ENCODE measurements at regions not wholly inside any gene's neighbourhood (a gene's known extent, or its start where the extent isn't known, plus 50 kb on each side); places are given as distances from the start of the nearest gene placed in this dataset.

DNA sequence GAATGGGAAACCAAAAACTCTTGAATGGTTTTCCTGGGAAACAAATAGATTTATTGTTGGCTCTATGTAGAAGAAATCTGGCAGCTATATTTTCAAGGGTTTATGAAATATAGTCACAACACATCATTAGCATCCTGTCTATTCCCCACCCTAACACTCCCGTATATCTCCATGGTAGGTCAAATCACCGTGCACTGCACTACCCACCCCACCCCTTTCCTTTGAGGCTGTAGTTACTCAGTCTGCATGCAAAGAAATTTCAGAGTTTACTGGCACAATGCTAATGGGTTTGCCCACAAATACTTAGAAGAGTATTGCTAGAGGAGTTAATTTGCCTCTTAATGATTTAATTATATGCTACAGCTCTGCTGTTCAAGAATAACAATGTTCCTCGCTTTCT, 329.1 kb upstream of the TSHZ2 start:
- no peak for DNase-seq
- H3K9me3 Mint-ChIP-seq, result peaks cover 44% of the 10 kb centered on the region
- no peak overlapping the region for H3K4me3 Mint-ChIP-seq
- no peak overlapping the region for H3K27ac Mint-ChIP-seq
- no peak for TF ChIP-seq CTCF (IDR thresholded peaks at IDR 0.05)
- H3K27me3 Mint-ChIP-seq (ENCODE audit: insufficient read depth), result no peaks in the 10 kb centered on the region
- H3K4me1 Mint-ChIP-seq (ENCODE audit: low read depth), result no peaks in the 10 kb centered on the region
- H3K36me3 Mint-ChIP-seq (ENCODE audit: low read depth), result no peaks in the 10 kb centered on the region

DNA sequence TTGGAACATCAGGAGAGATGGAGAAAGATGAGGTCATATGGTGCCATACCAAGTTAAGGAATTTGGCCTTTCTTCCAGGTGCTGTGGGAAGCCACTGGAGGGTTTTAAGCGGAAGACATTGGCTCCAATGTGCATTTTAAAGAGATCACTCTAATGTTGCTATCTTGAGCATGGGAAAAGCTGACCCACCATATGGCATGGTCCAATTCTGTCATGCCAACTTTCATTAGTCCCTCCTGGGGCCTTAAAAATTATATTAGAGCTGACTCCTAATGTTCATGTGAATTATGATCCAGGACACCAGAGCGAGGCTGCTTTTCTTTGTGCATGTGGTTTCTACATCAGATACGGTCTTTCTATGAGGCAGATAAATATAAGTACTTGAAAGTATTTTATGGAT, 335.0 kb upstream of the TSHZ2 start:
- no peak for DNase-seq
- peaks cover 24% of the 10 kb centered on the region; the same call in 1 of the 2 replicates for H3K9me3 Mint-ChIP-seq
- H3K27me3 Mint-ChIP-seq (ENCODE audit: insufficient read depth), result no peaks in the 10 kb centered on the region; the same call in 1 of the 2 replicates
- H3K36me3 Mint-ChIP-seq (ENCODE audit: low read depth), result no peaks in the 10 kb centered on the region; the same call in 1 of the 2 replicates
- H3K27ac Mint-ChIP-seq, result no peak overlapping the region
- H3K4me3 Mint-ChIP-seq, result no peak overlapping the region
- no peak for TF ChIP-seq CTCF (IDR thresholded peaks at IDR 0.05)
- H3K4me1 Mint-ChIP-seq (ENCODE audit: low read depth), result no peaks in the 10 kb centered on the region

DNA sequence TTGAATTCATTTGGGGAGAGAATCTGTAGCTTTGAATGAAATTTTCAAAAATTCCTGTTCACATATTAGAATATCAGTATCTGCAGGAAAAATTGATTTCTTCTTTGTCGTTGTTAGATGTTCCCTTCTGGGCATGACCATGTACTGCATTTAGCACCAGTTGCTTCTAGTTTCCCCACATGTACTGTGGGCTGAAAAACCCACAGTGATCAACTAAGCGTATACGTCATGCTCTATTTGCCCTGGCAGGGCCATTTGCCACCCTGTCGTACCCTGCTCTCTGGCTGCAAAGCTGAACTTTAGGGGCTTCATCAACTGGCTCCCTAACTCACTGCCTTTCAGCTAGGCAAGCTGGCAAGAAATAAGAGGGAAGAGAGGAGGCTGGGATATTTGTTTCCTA, 340.7 kb upstream of the TSHZ2 start:
- Mint-ChIP-seq H3K27ac (no peak overlapping the region), H3K27me3 (ENCODE audit: insufficient read depth) (no peaks in the 10 kb centered on the region; the same call in 1 of the 2 replicates), H3K4me3 (no peak overlapping the region), H3K9me3 (peaks cover 32% of the 10 kb centered on the region; the same call in 1 of the 2 replicates), H3K4me1 (ENCODE audit: low read depth) (no peaks in the 10 kb centered on the region), H3K36me3 (ENCODE audit: low read depth) (no peaks in the 10 kb centered on the region; the same call in 1 of the 2 replicates)
- no peak for TF ChIP-seq CTCF (IDR thresholded peaks at IDR 0.05)
- DNase-seq, result no peak

DNA sequence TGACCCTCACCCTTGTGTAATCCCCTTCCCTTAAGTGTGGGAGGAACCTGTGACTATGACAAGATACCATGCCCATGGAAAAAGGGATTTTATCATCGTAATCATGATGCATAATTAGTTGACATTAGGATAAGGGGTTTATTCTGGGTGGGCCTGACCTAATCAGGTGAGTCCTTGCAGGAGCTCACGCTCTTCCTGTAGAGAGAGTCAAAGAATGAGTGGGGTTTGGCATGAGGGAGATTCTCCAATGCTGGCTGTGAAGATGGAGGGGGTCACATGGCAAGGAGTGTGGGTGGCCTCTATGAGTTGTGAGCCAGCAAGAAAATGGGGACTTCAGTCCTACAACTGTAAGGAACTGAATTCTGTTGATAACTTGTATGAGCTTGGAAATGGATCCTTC, 342.0 kb upstream of the TSHZ2 start:
- Mint-ChIP-seq H3K27ac (no peak overlapping the region), H3K4me3 (no peak overlapping the region), H3K36me3 (ENCODE audit: low read depth) (no peaks in the 10 kb centered on the region; the same call in 1 of the 2 replicates), H3K9me3 (peaks cover 32% of the 10 kb centered on the region; the same call in 1 of the 2 replicates), H3K4me1 (ENCODE audit: low read depth) (no peaks in the 10 kb centered on the region), H3K27me3 (ENCODE audit: insufficient read depth) (no peaks in the 10 kb centered on the region; the same call in 1 of the 2 replicates)
- TF ChIP-seq CTCF (IDR thresholded peaks at IDR 0.05), result no peak
- no peak for DNase-seq

- Mint-ChIP-seq H3K4me3 (no peak overlapping the region), H3K27me3 (ENCODE audit: insufficient read depth) (peaks cover 3% of the 10 kb centered on the region), H3K36me3 (ENCODE audit: low read depth) (no peaks in the 10 kb centered on the region), H3K9me3 (no peaks in the 10 kb centered on the region), H3K4me1 (ENCODE audit: low read depth) (no peaks in the 10 kb centered on the region), H3K27ac (no peak overlapping the region)
- no peak for DNase-seq
- TF ChIP-seq CTCF (IDR thresholded peaks at IDR 0.05), result no peak
Measured at GRCh38 chr20:52624281-52624680, 347.9 kb upstream of the TSHZ2 start.

DNA sequence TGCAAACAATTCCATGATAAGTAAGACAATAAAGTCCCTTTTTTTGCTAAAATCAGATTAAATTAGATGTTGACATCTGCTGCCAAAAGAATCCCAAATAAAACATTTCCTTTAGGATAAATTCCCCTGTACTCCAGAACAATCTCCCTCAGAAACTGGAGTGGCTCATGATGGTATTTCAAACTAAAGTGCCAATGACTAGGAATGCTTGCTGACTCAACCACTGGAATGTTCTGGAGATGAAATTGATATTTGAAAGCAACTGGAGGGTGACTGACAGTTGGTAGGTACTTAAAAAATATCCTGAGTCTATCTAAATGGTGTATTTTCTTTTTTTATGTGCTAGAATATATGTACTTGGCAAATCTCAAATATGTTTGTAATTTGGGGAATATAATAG, 350.1 kb upstream of the TSHZ2 start:
- Mint-ChIP-seq H3K27me3 (ENCODE audit: insufficient read depth) (peaks cover 3% of the 10 kb centered on the region), H3K4me3 (no peak overlapping the region), H3K27ac (no peak overlapping the region), H3K9me3 (no peaks in the 10 kb centered on the region; the same call in 1 of the 2 replicates), H3K4me1 (ENCODE audit: low read depth) (no peaks in the 10 kb centered on the region), H3K36me3 (ENCODE audit: low read depth) (no peaks in the 10 kb centered on the region)
- TF ChIP-seq CTCF (IDR thresholded peaks at IDR 0.05), result no peak
- no peak for DNase-seq
